NCI-H526 (cell line): ENCODE measurements at regions not wholly inside any gene's neighbourhood (a gene's known extent, or its start where the extent isn't known, plus 50 kb on each side); places are given as distances from the start of the nearest gene placed in this dataset.
"Not testable (repeated sequence)": the region's sequence is repeated elsewhere in the genome, so short reads cannot be mapped to it uniquely, and the experiment has no call there.

Experiments used
- DNase-seq, 2 experiments: peaks; one replicate each; lab custom pipeline; 2025; lab: John Stamatoyannopoulos, UW

GRCh38 chr6:128597004-128597403, 76.6 kb upstream of the PTPRK start:
- DNase-seq: no peak

- no peak for DNase-seq
Observed at GRCh38 chr6:128595544-128595943, 75.1 kb upstream of the PTPRK start.

- no peak for DNase-seq
Observed at GRCh38 chr6:128586095-128586494, 65.7 kb upstream of the PTPRK start.

- DNase-seq: no peak
Observed at GRCh38 chr6:128580224-128581110, 60.1 kb upstream of the PTPRK start.

GRCh38 chr6:128575254-128575653, 54.9 kb upstream of the PTPRK start:
- not testable (repeated sequence) for DNase-seq

- DNase-seq: no peak
Observed at GRCh38 chr6:128574402-128574801, 54.0 kb upstream of the PTPRK start.

GRCh38 chr6:128573036-128573435, 52.6 kb upstream of the PTPRK start:
- DNase-seq: no peak

- DNase-seq: no peak
Observed at GRCh38 chr6:128572294-128572693, 51.9 kb upstream of the PTPRK start.

GRCh38 chr6:128570680-128571063, 50.3 kb upstream of the PTPRK start:
- DNase-seq: no peak

- DNase-seq: no peak
Observed at GRCh38 chr6:128569732-128570679, 49.6 kb upstream of the PTPRK start.
